DOHH2 (cell line): ENCODE measurements at regions not wholly inside any gene's neighbourhood (a gene's known extent, or its start where the extent isn't known, plus 50 kb on each side); places are given as distances from the start of the nearest gene placed in this dataset.

Source experiments
- H3F3A ChIP-seq: fragments of 200-600 bp; sonication (generic), shearing (Covaris generic); 2 replicates; pipeline ENCODE4 v1.6.0; 2016; ENCODE audit warnings: antibody characterized with exemption, mild to moderate bottlenecking; ENCODE audit not compliant: control insufficient read depth, insufficient read depth
- H3K27ac ChIP-seq: fragments of 200-600 bp; sonication (generic); 2 replicates; pipeline ENCODE4 v1.5.1; 2014; ENCODE audit warnings: low read depth, mild to moderate bottlenecking, low read length, moderate library complexity
- H3K27me3 ChIP-seq: fragments of 200-600 bp; sonication (generic); 2 replicates; pipeline ENCODE4 v1.6.1; 2014; ENCODE audit warnings: mild to moderate bottlenecking, low read length, mixed read lengths; ENCODE audit not compliant: control insufficient read depth
- H3K36me3 ChIP-seq: fragments of 200-600 bp; sonication (generic); 2 replicates; pipeline ENCODE4 v1.6.1; 2014; ENCODE audit warnings: mild to moderate bottlenecking, low read length, moderate library complexity, mixed read lengths; ENCODE audit not compliant: control insufficient read depth
- H3K4me1 ChIP-seq: fragments of 200-600 bp; sonication (generic); 2 replicates; pipeline ENCODE4 v1.6.1; 2014; ENCODE audit warnings: mild to moderate bottlenecking, low read length, mixed read lengths; ENCODE audit not compliant: control insufficient read depth
- H3K4me2 ChIP-seq: fragments of 200-600 bp; sonication (generic); 2 replicates; pipeline ENCODE4 v1.6.0; 2014; ENCODE audit warnings: mild to moderate bottlenecking, low read length, moderate library complexity
- H3K4me3 ChIP-seq: fragments of 200-600 bp; sonication (generic); 2 replicates; pipeline ENCODE4 v1.5.1; 2014; ENCODE audit warnings: mild to moderate bottlenecking, low read length, mixed read lengths
- H3K79me2 ChIP-seq: fragments of 200-600 bp; sonication (generic); 2 replicates; pipeline ENCODE4 v1.6.1; 2014; ENCODE audit warnings: mild to moderate bottlenecking, low read length, mixed read lengths; ENCODE audit not compliant: control insufficient read depth
- H3K9me2 ChIP-seq: fragments of 200-600 bp; sonication (generic); replicated peaks from 2 replicates; pipeline ENCODE4 v1.6.1; 2014; ENCODE audit warnings: mild to moderate bottlenecking, low read length, mixed read lengths; ENCODE audit not compliant: control insufficient read depth
- H3K9me3 ChIP-seq: fragments of 200-600 bp; sonication (generic); 2 replicates; pipeline ENCODE4 v1.6.1; 2014; ENCODE audit warnings: antibody characterized with exemption, low read length, mixed read lengths; ENCODE audit not compliant: control insufficient read depth, insufficient read depth
- H4K20me1 ChIP-seq: fragments of 200-600 bp; sonication (generic); 2 replicates; pipeline ENCODE4 v1.6.0; 2014; ENCODE audit warnings: low read depth, mild to moderate bottlenecking, antibody characterized with exemption, low read length, moderate library complexity; ENCODE audit not compliant: control insufficient read depth, insufficient read depth
- CTCF ChIP-seq: fragments of 200-600 bp; sonication (generic); IDR thresholded peaks from one replicate; pipeline ENCODE4 v1.5.1; 2014; ENCODE audit warnings: antibody characterized with exemption, mild to moderate bottlenecking, low read depth, low read length; ENCODE audit not compliant: poor library complexity, severe bottlenecking
- EZH2phosphoT487 ChIP-seq: fragments of 200-600 bp; sonication (generic); IDR thresholded peaks from 2 replicates; pipeline ENCODE4 v1.6.1; 2017; ENCODE audit warnings: borderline replicate concordance, mild to moderate bottlenecking, antibody characterized with exemption, low read length, moderate library complexity, mixed read lengths

GRCh38 chr12:68476794-68477193 is 133.9 kb upstream of the RAP1B start:
- Histone ChIP-seq H3K27me3 (peaks cover 8% of the 10 kb centered on the region), H3K27ac (no peak overlapping the region), H3K9me3 (peaks cover 8% of the 10 kb centered on the region), H3K4me2 (no peak overlapping the region), H3K4me3 (no peak overlapping the region), H3K36me3 (no peaks in the 10 kb centered on the region), H3K9me2 (no peaks in the 10 kb centered on the region), H3K79me2 (no peaks in the 10 kb centered on the region), H3F3A (no peaks in the 10 kb centered on the region), H3K4me1 (peaks cover 13% of the 10 kb centered on the region), H4K20me1 (no peaks in the 10 kb centered on the region)
- TF ChIP-seq CTCF (no peak), EZH2phosphoT487 (no peak)

DNA sequence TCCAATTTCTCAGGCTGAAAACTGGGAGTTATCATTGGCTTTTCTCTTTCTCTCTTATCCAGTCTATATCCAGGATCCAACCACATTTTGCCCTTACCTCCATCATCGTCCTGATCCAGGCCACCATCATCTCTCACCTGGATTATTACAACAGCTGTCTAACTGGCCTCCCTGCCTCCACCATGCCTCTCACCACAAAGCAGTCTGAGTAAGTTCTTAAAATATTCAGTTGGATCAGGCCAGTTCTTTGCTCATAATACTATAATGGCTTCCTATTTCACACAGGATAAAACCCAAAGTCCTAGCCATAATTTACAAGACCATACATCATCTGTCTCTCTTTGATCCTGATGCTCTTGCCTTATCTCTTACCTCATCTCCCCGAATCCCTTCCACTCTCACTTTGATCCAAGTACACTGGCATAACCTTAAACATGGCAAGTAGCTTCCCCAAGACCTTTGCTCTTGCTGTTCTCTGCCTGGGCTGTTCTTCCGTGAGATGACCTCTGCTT is 133.4 kb upstream of the RAP1B start:
- no peak for TF ChIP-seq EZH2phosphoT487
- no peak for TF ChIP-seq CTCF
- Histone ChIP-seq H3K9me3 (peaks cover 8% of the 10 kb centered on the region), H4K20me1 (no peaks in the 10 kb centered on the region), H3K4me2 (no peak overlapping the region), H3K36me3 (no peaks in the 10 kb centered on the region), H3K9me2 (no peaks in the 10 kb centered on the region), H3K79me2 (no peaks in the 10 kb centered on the region), H3K27me3 (peaks cover 11% of the 10 kb centered on the region), H3K27ac (no peak overlapping the region), H3K4me3 (no peak overlapping the region), H3K4me1 (peaks cover 18% of the 10 kb centered on the region), H3F3A (no peaks in the 10 kb centered on the region)

- peaks cover 16% of the 10 kb centered on the region for H3K27me3 ChIP-seq
- H3K27ac ChIP-seq, result no peak overlapping the region
- H3K36me3 ChIP-seq, result no peaks in the 10 kb centered on the region
- H3F3A ChIP-seq, result no peaks in the 10 kb centered on the region
- H3K79me2 ChIP-seq, result no peaks in the 10 kb centered on the region
- H3K4me1 ChIP-seq, result peaks cover 20% of the 10 kb centered on the region
- H3K9me3 ChIP-seq, result peaks cover 8% of the 10 kb centered on the region
- no peaks in the 10 kb centered on the region for H3K9me2 ChIP-seq
- H3K4me3 ChIP-seq, result no peak overlapping the region
- no peaks in the 10 kb centered on the region for H4K20me1 ChIP-seq
- H3K4me2 ChIP-seq, result no peak overlapping the region
- TF ChIP-seq EZH2phosphoT487, result no peak
- TF ChIP-seq CTCF, result no peak
These were observed 132.8 kb upstream of the RAP1B start for GRCh38 chr12:68477906-68478305.
